ENCODE measurements at regions not wholly inside any gene's neighbourhood (a gene's known extent, or its start where the extent isn't known, plus 50 kb on each side); places are given as distances from the start of the nearest gene placed in this dataset.

GRCh38 chr12:39127401-39127800 is 222.0 kb upstream of the CPNE8 start:
- no peak overlapping the region for H3K4me3 ChIP-seq (ENCODE audit: low read depth, low read length)

DNA sequence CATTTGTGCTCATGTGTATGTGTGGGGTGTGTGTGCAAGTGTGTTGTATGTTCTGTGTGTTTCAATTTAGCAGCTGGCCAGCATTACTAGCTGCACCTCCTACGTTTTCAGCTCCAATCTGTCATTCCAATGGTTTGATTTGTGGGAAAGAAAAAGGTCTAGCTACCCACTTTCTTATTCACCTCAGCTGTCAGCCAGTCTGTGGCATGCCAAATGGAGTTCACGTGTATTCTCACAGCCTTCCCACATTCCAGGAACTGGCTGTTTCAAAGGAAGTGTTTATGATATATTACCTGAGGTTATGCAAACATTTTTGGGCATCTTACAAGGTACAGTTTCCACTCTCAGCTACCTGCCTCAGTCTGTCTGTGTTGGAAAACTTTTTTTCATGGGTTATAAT is 220.2 kb upstream of the CPNE8 start:
- no peak overlapping the region for H3K4me3 ChIP-seq (ENCODE audit: low read depth, low read length)

- no peak overlapping the region for H3K4me3 ChIP-seq (ENCODE audit: low read depth, low read length)
Measured at GRCh38 chr12:39124768-39125167, 219.4 kb upstream of the CPNE8 start.

GRCh38 chr12:39123580-39124253 is 218.3 kb upstream of the CPNE8 start:
- no peak overlapping the region for H3K4me3 ChIP-seq (ENCODE audit: low read depth, low read length)

- no peak overlapping the region for H3K4me3 ChIP-seq (ENCODE audit: low read depth, low read length)
Measured at GRCh38 chr12:39122562-39123204, 217.3 kb upstream of the CPNE8 start.

- H3K4me3 ChIP-seq (ENCODE audit: low read depth, low read length), result no peak overlapping the region
Measured at GRCh38 chr12:39116861-39117260, 211.5 kb upstream of the CPNE8 start.

- H3K4me3 ChIP-seq (ENCODE audit: low read depth, low read length), result no peak overlapping the region
Measured at GRCh38 chr12:39112064-39112463, 206.7 kb upstream of the CPNE8 start.

- H3K4me3 ChIP-seq (ENCODE audit: low read depth, low read length), result no peak overlapping the region
Measured at GRCh38 chr12:39105111-39105510, 199.7 kb upstream of the CPNE8 start.

GRCh38 chr12:39103552-39104165 is 198.3 kb upstream of the CPNE8 start:
- H3K4me3 ChIP-seq (ENCODE audit: low read depth, low read length), result no peak overlapping the region

DNA sequence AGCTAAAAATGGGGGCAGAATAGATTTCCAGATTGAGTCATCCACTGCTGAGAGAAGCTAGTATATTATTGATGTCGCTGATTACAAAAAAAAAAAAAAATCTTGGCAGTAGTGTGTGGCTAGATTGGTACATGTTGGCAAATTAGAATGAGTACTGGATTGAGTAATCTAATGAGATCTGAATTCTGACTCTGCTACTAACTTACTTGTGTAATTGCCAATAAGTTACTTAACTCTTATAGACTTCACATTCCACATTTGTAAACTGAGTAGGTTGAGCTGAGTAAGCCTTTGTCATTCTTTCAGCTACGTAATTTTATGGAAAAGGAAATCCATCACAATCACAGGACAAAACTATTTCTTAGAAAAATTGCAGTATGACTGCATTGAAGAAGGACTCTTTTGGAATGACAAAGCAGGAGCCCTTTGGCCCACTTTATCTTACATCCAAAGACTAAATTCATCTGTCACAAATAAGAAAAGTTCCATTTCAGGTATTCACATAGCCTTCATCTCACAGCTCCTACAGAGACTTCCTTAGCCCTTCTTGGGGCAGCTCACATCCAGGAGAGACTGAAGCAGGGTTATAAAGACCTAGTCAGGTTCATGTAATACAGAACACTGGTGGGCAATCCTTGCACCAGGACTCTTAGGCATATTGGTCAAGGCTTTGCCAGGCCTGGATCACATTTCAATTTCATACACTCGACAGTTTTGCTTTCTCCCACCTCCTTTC is 197.3 kb upstream of the CPNE8 start:
- H3K4me3 ChIP-seq (ENCODE audit: low read depth, low read length), result no peak overlapping the region

GRCh38 chr12:39095636-39096330 is 190.4 kb upstream of the CPNE8 start:
- no peak overlapping the region for H3K4me3 ChIP-seq (ENCODE audit: low read depth, low read length)

GRCh38 chr12:39081910-39082309 is 176.5 kb upstream of the CPNE8 start:
- H3K4me3 ChIP-seq (ENCODE audit: low read depth, low read length), result no peak overlapping the region

DNA sequence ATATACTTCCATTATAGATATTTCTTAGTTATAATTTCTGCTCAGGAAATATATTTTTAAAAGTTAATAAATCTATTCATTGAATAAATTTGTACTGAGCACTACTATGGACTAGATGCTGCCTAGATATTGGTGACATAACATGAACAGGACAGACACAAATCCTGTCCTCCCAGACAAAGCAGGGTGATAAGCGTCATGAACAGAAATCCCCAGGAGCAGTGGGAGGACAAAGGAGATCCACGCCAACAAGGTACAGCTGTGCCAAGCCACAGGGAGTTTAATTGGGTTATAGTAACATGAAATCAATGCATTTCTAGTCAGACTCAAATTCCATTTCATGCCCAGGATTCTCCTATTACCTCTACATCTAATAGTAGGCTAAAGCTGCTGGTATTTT is 171.8 kb upstream of the CPNE8 start:
- H3K4me3 ChIP-seq (ENCODE audit: low read depth, low read length), result no peak overlapping the region

DNA sequence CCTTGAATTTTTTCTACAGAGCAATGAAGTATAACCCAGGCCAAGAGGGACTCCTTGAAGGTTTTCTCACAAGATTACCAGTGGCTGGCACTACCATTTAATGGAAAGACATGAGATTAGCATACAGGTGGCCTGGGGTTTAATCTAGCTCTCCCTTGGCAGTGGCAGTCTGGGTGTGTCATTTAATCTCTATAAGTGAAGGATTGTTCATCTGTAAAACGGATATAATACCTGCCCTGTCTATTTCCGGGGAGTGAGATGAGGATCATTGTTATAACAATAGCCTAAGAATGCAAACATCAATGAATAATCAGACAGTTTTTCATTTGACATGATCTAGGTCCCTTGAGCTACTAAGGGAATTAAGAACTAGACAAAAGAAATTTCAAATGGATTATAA is 168.7 kb upstream of the CPNE8 start:
- H3K4me3 ChIP-seq (ENCODE audit: low read depth, low read length), result no peak overlapping the region

- H3K4me3 ChIP-seq (ENCODE audit: low read depth, low read length), result no peak overlapping the region
Measured at GRCh38 chr12:39072658-39073057, 167.3 kb upstream of the CPNE8 start.

DNA sequence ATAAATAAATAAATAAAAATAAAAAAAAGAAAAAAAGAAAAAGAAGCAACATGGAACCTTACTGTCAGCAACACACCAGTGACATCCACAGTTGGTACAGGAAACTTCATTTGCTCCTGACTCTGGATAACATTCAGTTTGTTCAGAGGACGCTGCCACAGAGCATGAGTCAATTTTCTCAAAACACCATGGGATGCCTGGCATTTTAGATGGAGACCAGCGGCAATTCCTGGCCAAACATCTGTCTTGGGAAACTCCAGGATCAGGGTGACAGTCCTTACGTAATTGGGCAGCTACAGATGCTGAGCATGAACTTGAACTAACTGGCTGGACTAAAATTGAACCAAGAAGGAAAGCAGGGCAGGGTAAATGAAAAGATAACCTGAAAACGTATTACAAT is 166.2 kb upstream of the CPNE8 start:
- H3K4me3 ChIP-seq (ENCODE audit: low read depth, low read length), result no peak overlapping the region

GRCh38 chr12:39070775-39071174 is 165.4 kb upstream of the CPNE8 start:
- H3K4me3 ChIP-seq (ENCODE audit: low read depth, low read length), result no peak overlapping the region

DNA sequence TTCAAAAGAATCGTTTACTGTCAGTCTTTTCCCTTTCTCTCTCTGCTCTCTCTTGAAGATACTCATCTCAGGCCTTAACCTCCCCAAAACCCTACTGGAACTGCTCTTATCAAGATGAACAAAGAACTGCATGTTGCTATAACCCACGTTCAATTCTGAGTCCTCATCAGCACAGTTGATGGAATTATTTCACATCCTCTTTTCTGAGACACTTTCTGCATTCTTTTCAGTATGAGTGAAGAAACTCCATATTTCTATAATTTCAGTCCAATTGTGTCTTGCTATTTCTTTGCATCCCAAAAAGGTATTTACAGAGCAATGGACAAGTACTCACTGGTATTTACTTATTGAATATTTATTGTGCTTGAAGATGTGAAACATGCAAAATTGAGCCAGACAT is 160.1 kb upstream of the CPNE8 start:
- H3K4me3 ChIP-seq (ENCODE audit: low read depth, low read length), result no peak overlapping the region

DNA sequence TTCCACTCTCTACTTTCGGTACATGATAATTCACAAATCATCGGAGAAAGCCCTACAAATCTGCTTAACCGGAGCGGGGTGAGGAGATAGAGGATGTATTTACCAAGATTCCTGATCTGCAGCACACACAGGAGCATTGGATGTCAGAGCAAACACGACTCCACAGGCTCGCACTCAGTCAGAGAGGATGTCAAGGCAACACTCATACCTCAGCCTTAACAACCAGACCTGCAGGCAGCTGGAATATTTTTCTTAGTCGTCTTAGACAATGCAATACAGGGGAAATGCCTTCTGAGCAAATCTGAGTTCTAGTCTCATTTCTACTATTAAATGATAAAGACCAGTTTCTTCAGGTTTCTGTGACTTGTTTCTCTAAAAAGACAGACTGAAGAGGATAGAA is 159.3 kb upstream of the CPNE8 start:
- no peak overlapping the region for H3K4me3 ChIP-seq (ENCODE audit: low read depth, low read length)

GRCh38 chr12:39062266-39062996 is 157.0 kb upstream of the CPNE8 start:
- no peak overlapping the region for H3K4me3 ChIP-seq (ENCODE audit: low read depth, low read length)

GRCh38 chr12:39061576-39061975 is 156.2 kb upstream of the CPNE8 start:
- no peak overlapping the region for H3K4me3 ChIP-seq (ENCODE audit: low read depth, low read length)
